ENCODE measurements at regions not wholly inside any gene's neighbourhood (a gene's known extent, or its start where the extent isn't known, plus 50 kb on each side); places are given as distances from the start of the nearest gene placed in this dataset.
"Not testable (repeated sequence)": the region's sequence is repeated elsewhere in the genome, so short reads cannot be mapped to it uniquely, and the experiment has no call there.

- no peak for DNase-seq (ENCODE audit: low read depth)
Observed at GRCh38 chr19:29154163-29154562, 58.8 kb downstream of the UQCRFS1 start.

DNA sequence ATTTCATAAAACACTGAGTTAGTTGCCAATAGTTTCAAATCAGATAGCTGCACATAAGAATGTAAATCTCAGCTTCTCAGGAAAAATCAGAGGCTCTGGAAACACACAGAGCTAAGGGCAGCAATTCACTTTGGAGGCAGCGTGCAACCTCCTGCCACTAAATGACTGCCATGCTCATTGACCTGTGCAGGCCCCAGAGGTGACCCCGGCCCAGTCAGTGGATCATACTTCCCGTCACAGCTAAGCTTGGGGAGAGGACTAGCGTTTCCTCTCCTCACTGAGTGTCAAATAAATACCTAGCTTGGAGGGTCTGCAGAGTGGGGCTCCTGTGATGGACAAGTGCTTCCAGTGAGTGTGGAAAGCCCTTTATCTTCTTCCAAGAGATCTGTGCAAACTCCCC lies 67.2 kb downstream of the UQCRFS1 start:
- DNase-seq (ENCODE audit: low read depth): no peak

DNA sequence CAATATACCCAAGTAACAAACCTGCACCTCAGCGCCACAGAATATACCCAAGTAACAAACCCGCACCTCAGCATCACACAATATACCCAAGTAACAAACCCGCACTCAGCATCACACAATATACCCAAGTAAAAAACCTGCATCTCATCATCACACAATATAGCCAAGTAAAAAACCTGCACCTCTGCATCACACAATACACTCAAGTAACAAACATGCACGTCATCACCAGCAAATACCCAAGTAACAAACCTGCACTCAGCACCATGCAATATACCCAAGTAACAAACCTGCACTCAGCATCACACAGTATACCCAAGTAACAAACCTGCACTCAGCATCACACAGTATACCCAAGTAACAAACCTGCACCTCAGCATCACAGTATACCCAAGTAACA lies 69.8 kb downstream of the UQCRFS1 start:
- no peak for DNase-seq (ENCODE audit: low read depth)

- DNase-seq (ENCODE audit: low read depth): no peak
Observed at GRCh38 chr19:29139227-29139626, 73.7 kb downstream of the UQCRFS1 start.

- DNase-seq (ENCODE audit: low read depth): not testable (repeated sequence)
Observed at GRCh38 chr19:29138206-29138605, 74.7 kb downstream of the UQCRFS1 start.

DNA sequence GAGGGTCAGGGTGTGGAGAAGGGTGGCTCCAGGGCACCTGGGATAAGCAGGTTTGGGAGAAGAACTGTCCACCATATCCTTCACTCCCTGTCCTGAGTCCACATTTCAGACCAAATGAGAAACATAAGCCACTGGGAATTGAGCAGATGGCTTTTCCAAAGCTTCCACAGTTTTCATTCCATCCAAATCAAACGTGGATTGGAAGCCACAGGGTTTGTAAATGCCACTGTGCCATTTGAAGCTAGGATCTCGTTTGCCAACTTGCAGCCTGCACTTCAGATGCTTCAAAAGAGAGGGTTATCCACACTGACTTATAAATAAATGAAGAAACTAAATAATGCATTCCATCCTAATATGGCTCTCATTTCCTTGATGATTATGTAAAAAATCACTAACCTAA lies 81.5 kb downstream of the UQCRFS1 start:
- no peak for DNase-seq (ENCODE audit: low read depth)

- DNase-seq (ENCODE audit: low read depth): no peak
Observed at GRCh38 chr19:29129148-29129547, 83.8 kb downstream of the UQCRFS1 start.

DNA sequence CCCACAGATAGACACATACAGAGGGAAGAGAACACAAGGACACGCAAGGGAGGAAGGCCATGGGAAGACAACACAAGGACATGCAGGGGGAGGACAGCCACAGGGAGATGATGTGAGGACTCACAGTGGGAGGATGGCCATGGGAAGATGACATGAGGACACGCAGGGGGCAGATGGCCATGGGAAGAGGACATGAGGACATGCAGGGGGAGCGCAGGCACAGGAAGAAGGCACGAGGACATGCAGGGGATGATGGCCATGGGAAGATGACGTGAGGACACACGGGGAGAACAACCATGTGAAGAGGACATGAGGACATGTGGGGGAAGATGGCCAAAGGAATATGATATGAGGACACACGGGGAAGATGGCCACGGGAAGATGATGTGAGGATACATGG lies 84.7 kb downstream of the UQCRFS1 start:
- DNase-seq (ENCODE audit: low read depth): no peak

- no peak for DNase-seq (ENCODE audit: low read depth)
Observed at GRCh38 chr19:29122185-29122584, 90.8 kb downstream of the UQCRFS1 start.

DNA sequence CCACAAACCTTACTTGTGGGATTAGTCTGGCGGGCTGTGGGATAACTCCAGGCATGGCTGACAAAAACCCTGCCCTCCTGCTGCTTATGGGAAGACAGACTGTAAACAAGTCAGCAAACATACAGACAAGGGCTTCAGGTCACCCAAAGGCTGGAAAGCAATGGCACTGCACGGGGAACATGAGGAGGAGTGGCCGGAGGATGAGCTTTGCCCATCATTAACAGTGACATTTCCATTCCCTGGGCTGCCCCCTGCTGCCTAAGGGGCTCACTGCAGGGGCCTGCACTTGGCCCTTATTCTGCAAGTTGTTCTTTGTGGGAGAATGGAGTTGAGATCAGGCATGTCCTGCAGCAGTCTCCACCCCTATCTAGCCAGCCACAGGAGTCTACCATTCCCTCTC lies 91.3 kb downstream of the UQCRFS1 start:
- DNase-seq (ENCODE audit: low read depth): no peak

- no peak for DNase-seq (ENCODE audit: low read depth)
Observed at GRCh38 chr19:29120466-29120865, 92.5 kb downstream of the UQCRFS1 start.

DNA sequence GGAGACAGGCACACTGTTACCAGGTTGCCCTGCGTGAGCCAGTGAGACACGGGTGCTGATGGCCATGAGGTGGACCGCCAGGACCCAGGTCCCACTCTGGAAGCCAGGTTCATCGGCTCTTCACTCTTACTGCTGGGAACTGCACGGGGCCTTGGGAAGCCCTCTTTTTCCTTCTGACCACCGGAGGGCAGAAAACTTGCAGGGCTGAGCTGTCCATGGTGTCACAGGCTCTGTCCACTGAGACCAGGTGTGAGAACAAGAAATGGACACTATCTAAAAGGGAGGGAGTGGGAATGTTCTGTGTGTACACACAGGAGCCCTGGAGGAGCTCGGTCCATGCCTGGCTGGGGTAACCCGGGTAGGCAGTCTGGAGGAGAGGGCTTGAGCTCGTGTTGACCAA lies 93.4 kb downstream of the UQCRFS1 start:
- DNase-seq (ENCODE audit: low read depth): no peak

DNA sequence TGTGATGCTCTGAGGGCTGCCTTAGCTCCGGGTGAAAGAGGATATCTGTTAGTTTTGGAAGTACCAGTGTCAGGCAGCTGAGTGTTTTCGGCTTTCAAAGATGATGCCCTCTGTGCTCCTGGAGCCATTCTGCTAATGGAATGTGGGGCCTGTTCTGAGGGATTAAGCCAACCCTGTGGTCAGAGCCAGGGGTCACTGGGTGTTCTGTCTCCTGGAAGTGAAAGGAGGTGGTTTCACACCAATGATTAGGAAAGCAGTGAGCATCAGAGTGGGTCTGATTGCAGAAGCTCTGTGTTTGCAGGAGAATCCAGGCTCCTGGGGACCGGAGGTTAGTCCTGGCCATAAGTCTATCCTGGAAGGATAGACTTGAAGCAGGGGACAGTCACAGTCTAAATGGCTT lies 94.6 kb downstream of the UQCRFS1 start:
- DNase-seq (ENCODE audit: low read depth): no peak

DNA sequence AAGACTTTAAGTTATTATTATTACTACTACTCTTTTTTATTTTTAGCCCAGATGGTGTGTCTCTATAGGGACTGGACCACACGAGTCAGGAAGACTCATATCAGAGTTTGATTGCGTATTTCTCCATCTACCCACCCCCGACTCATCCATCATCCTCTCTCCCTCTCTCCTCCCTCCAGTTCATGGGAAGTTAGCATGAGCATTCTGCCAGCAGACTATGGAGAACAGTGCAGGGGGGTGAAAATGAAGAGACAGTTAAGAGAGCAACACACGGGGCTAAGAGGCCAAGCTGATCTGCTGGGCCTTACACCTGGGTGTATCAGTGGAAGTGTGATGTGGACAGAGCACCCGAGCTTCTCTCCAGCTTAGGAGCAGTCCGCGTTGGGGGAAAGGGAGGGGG lies 95.0 kb downstream of the UQCRFS1 start:
- DNase-seq (ENCODE audit: low read depth): no peak

- DNase-seq (ENCODE audit: low read depth): no peak
Observed at GRCh38 chr19:29115181-29115580, 97.8 kb downstream of the UQCRFS1 start.

- no peak for DNase-seq (ENCODE audit: low read depth)
Observed at GRCh38 chr19:29113838-29114237, 99.1 kb downstream of the UQCRFS1 start.

DNA sequence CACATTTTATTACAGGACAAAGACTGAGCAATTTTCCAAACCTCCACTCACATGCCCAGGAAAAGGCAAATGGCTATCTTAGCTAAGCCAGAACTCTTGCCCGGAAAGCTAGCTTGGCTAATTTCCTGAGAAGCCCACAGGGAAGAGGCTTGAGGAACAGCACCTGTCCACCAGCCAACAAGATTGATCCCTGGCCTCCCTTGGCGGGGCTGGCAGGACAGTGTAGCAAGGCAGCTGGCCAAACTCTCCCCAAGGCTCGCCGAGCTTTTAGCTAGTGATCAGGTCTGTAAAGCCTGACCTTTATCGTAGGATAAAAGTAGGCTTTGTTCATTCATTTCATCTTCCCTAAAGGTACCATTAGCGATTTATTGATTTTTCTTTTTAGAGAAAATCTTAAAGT lies 101.4 kb downstream of the UQCRFS1 start:
- DNase-seq (ENCODE audit: low read depth): no peak

- DNase-seq (ENCODE audit: low read depth): no peak
Observed at GRCh38 chr19:29107831-29108230, 105.1 kb downstream of the UQCRFS1 start.

- DNase-seq (ENCODE audit: low read depth): no peak
Observed at GRCh38 chr19:29106346-29106885, 106.5 kb downstream of the UQCRFS1 start.

DNA sequence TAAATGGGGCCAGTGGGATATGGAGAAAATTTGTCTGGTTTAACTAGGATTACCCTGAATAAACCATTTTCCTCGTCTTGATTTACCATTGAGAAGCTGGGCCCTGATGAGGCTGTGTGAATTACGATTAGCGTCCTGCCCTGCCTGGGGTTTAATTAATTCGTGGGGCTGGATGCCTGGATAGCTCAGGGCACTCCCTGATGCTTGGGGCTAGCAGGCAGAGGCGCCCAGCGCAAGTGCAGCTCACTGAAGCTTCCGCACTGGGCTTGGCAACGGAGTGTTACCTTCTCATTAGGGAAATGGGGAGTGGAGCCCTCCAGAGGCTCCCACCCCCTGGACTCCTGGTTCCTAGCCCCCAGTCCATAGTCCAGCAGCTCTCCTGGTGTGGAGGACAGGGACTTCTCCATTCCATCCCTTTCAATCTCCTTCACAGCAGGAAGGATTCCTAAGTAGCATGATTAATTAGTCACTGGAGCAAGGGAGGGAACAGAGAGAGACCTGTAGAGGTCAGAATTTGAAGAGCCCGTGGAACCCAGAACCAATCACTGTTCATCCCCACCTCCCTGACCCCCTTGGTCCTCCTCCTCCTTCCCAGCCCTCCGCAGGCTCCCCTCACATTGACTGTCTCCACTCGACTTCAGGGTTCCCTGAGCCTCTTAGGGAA lies 107.2 kb downstream of the UQCRFS1 start:
- DNase-seq (ENCODE audit: low read depth): no peak

GRCh38 chr19:29104605-29105241 lies 108.2 kb downstream of the UQCRFS1 start:
- DNase-seq (ENCODE audit: low read depth): no peak

DNA sequence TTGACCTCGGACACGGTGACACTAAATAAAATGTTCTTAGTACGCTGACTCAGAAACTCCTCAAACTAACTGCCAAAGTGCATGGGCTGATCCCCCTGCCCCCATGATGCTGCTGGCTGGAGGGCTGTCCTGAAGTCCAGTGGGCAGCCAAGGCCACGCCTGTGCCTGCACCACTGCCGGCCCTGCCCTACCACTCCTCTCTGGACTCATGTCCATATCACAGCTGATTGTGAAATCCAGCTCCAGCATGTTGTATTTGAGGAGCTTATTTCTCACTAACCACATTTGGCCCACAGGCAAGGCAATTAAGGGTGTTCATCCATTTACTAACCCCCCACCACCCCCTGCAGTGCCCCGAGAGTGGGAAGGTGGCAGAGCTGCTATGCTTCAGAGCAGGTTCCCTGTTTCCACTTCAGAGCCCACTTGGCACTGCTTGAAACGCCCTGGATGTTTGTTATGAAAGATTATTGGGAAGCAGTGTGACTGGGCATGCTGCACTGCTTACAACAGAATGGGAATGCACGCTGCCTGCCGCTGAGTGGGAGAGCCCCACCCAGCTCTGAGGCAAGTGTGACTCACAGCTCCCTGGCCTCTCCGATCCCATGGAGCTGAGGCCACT lies 114.0 kb downstream of the UQCRFS1 start:
- DNase-seq (ENCODE audit: low read depth): no peak

GRCh38 chr19:29098091-29098490 lies 114.9 kb downstream of the UQCRFS1 start:
- no peak for DNase-seq (ENCODE audit: low read depth)
